GM21737 (cell line): ENCODE measurements at regions not wholly inside any gene's neighbourhood (a gene's known extent, or its start where the extent isn't known, plus 50 kb on each side); places are given as distances from the start of the nearest gene placed in this dataset.
"Not testable (repeated sequence)": the region's sequence is repeated elsewhere in the genome, so short reads cannot be mapped to it uniquely, and the experiment has no call there.

Experiments used
- ATAC-seq: cut with Tn5 transposase; IDR thresholded peaks from one replicate; pipeline ENCODE4 v1.9.1; 2021; ENCODE audit warnings: mild to moderate bottlenecking, moderate library complexity; ENCODE audit not compliant: unreplicated experiment

GRCh38 chr4:57364255-57364654 is 254.1 kb upstream of the IGFBP7 start:
- ATAC-seq: no peak

- ATAC-seq: no peak
These were observed 253.2 kb upstream of the IGFBP7 start for GRCh38 chr4:57363346-57363745.

GRCh38 chr4:57360681-57361080 is 250.5 kb upstream of the IGFBP7 start:
- ATAC-seq: no peak

DNA sequence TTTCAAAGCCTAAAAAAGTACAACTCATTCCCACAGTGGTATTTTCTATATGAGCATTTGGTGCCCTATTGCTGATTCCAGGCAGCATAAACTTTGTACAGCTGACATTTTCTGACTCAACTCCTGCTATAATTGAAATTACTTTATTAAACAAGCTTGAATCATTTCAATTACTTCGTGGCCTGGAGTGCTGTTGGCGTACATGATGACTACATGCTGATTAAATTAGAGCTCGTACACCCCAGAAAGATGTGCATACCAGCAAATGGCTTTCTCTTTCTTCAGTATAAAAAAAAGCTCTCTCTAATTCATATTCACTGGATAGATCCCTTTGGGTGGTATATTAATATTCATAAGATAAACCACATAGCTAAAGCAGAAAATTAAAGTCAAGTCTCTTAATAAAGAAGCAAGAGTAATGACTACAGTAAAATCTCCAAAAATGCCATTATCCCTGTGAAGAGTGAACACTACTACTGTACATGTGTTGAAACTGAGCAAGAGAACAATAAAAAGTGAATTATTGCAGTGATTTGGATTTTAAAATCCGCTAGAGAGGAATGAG is 245.0 kb upstream of the IGFBP7 start:
- no peak for ATAC-seq

DNA sequence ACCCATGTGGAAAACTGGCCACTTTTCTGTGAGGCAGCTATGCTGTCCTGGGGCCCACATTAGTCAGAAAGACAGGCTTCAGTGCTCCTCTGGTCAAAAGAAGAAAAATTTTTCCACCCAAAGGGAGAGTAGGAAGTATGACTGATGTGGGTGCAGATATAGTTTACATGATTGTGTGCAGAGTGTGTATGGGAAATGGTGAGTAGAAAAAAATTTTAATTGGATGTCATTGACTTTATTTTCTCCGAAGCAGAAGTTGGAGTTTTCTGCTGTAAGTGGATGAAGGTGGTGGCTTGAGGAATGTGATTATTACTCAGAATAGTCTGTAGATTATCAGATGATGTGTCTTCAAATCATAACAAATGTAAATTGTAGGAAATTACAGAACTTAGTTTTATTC is 241.5 kb upstream of the IGFBP7 start:
- no peak for ATAC-seq

- ATAC-seq: no peak
These were observed 234.1 kb upstream of the IGFBP7 start for GRCh38 chr4:57344296-57344695.

- no peak for ATAC-seq
These were observed 232.2 kb upstream of the IGFBP7 start for GRCh38 chr4:57342411-57342810.

DNA sequence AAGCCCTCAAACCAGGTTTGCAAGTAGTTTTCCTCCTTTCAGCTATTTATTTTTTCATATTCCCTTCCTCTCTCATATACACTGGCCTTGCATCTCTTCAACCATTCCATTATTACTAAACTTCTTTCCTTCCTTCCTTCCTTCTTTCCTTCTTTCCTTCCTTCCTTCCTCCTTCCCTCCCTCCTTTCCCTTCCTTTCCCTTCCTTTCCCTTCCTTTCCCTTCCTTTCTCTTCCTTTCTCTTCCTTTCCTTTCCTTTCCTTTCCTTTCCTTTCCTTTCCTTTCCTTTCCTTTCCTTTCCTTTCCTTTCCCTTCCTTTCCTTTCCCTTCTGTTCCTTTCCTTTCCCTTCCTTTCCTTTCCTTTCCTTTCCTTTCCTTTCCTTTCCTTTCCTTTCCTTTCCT is 228.7 kb upstream of the IGFBP7 start:
- not testable (repeated sequence) for ATAC-seq

GRCh38 chr4:57333684-57334083 is 223.5 kb upstream of the IGFBP7 start:
- no peak for ATAC-seq

- no peak for ATAC-seq
These were observed 221.8 kb upstream of the IGFBP7 start for GRCh38 chr4:57331959-57332358.

- ATAC-seq: no peak
These were observed 219.1 kb upstream of the IGFBP7 start for GRCh38 chr4:57329279-57329678.

DNA sequence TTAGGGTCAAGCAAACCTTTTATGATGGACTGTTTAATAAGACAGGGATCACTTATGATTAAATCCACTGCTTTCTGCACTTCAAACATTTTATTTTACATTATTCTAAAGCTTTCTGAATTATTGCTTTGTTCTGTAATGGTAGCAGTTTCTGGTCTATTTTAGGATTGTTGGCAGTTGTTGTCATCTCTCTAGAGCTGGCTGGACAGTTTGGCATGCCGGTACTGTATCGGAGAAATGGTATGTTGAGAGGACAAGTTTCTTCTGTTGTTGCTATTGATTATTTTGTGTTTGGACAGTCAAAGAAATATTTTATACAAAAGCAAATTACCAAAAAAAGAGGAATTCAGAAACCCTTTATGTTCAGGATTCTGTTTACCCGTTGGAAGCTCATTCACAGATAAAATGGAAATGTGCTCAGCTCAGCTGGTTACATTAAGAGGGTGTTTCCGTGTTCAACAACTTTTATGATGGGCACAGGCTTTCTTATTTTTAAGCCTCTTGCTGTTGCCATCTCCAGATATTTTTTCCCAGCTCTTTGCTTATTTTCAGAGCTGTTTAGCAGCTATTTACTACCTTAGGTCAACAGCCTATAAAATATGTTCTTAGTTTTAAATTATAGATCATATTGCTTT is 214.6 kb upstream of the IGFBP7 start:
- ATAC-seq: no peak

GRCh38 chr4:57320849-57321248 is 210.7 kb upstream of the IGFBP7 start:
- no peak for ATAC-seq

DNA sequence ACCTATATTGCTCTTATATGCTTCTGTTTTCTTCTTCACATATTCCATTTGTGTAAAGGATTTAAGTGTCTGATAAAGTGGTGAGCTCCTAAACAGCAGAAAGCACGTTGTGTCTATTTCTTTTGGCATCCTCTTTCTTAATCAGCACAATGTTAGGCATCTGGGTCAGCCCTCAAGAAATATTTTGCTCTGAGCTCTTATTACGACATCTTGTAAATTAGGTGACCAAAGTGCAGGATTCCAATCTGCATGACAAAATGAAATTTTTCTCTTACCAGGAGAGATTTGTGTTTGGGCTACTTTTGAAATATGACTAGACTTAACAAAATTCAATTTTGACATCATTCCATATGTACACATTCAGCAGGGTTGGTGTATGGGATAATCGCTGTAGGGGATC is 210.0 kb upstream of the IGFBP7 start:
- ATAC-seq: no peak

DNA sequence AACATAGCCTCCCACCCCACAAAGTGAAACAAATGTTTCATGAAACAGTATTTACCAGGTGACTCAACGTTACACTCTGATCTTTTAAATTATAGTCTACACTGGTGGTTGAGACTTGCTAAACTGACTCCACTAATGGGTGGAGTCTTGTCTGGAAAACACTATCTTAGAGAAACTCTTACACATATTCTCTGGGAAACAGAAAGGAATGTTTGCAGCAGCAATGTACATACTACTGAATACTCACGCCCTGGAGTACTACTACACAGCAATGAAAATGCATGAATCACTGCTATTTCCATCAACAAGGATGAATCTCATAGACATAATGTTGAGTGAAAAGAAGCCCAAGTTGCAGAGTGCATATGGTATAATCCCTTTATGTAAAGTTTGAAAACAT is 208.5 kb upstream of the IGFBP7 start:
- no peak for ATAC-seq

- ATAC-seq: no peak
These were observed 204.5 kb upstream of the IGFBP7 start for GRCh38 chr4:57314636-57315035.

- ATAC-seq: no peak
These were observed 202.1 kb upstream of the IGFBP7 start for GRCh38 chr4:57312296-57312695.

GRCh38 chr4:57309658-57310057 is 199.5 kb upstream of the IGFBP7 start:
- ATAC-seq: no peak

DNA sequence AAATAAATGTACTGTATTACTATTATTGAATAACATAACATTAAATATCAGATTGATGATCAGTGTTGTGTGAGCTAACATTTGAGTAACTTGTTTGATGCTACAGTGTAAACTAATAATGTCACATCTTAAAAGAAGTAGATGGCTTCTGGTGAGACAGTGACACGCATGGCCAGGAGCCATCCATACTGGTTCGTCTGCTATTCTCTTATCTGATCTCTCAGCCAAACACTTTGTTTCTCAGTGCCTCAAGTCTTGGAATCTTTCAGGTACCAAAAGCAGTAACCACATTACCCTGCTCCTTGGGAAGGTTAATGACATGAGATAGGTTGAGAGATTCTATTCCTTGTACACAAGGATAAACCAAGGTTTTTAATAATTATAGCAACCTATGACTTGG is 198.1 kb upstream of the IGFBP7 start:
- ATAC-seq: no peak

DNA sequence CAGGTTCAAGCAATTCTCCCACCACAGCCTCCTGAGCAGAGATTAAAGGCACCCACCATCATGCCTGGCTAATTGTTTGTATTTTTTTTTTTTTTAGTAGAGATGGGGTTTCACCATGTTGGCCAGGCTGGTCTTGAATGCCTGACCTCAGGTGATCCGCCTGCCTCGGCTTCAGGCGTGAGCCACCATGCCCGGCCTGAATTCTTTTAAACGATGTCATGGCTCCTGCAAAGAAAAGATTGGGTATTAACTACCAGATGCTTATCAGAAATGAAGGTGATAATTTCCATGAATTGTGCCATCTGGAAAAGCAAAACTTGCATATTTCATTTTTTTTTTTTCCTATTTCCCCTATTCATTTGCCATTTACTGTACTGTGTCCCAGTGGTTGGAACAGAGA is 195.7 kb upstream of the IGFBP7 start:
- no peak for ATAC-seq

GRCh38 chr4:57303012-57303751 is 193.0 kb upstream of the IGFBP7 start:
- no peak for ATAC-seq

GRCh38 chr4:57300300-57300699 is 190.1 kb upstream of the IGFBP7 start:
- not testable (repeated sequence) for ATAC-seq
